ENCODE measurements at regions not wholly inside any gene's neighbourhood (a gene's known extent, or its start where the extent isn't known, plus 50 kb on each side); places are given as distances from the start of the nearest gene placed in this dataset.

DNA sequence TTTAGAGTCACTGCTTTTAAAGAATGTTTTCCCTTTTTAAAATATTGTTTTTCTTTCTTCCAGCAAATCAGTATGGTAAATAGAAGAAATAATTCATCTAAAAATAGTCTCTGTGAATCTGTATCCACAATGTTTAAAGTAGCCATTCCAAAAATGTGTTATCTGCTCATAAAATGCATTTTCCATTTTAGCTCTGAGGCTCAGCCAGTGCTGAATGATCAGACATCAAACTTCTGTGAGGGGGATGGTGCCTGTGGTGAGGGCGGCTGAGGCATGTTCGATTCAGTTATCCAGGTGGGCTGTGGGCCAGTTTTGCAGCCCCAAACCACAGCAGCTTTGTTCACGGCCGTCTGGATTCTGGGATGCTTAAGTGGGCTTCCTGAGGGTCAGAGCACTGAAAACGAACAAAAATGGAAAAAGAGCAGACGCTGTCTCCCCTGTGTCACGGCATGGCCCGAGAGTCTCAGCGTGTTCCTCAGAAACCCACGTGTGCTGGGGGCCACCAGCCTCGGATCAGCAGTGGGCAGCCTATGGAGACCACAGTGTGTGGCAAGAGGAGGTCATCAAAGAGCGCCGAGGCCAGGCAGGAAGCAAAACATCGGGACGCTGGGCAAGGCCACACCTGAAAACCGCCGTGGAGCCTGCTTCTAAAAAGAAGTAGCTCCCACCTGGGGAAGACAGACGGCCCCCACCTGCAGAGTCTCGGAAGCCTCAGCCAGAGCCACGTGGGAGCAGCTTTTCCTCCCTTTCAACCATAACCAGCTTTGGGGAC lies 134.9 kb upstream of the THBS2 start:
- DNase-seq (ENCODE audit: low read depth, low spot score): no peak
- TF ChIP-seq SIN3A (IDR thresholded peaks at IDR 0.05; ENCODE audit: low read depth): no peak
- no peak for TF ChIP-seq SRF (IDR thresholded peaks at IDR 0.05; ENCODE audit: low read depth)
- TF ChIP-seq, protein P1, sequence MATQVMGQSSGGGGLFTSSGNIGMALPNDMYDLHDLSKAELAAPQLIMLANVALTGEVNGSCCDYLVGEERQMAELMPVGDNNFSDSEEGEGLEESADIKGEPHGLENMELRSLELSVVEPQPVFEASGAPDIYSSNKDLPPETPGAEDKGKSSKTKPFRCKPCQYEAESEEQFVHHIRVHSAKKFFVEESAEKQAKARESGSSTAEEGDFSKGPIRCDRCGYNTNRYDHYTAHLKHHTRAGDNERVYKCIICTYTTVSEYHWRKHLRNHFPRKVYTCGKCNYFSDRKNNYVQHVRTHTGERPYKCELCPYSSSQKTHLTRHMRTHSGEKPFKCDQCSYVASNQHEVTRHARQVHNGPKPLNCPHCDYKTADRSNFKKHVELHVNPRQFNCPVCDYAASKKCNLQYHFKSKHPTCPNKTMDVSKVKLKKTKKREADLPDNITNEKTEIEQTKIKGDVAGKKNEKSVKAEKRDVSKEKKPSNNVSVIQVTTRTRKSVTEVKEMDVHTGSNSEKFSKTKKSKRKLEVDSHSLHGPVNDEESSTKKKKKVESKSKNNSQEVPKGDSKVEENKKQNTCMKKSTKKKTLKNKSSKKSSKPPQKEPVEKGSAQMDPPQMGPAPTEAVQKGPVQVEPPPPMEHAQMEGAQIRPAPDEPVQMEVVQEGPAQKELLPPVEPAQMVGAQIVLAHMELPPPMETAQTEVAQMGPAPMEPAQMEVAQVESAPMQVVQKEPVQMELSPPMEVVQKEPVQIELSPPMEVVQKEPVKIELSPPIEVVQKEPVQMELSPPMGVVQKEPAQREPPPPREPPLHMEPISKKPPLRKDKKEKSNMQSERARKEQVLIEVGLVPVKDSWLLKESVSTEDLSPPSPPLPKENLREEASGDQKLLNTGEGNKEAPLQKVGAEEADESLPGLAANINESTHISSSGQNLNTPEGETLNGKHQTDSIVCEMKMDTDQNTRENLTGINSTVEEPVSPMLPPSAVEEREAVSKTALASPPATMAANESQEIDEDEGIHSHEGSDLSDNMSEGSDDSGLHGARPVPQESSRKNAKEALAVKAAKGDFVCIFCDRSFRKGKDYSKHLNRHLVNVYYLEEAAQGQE (IDR thresholded peaks at IDR 0.05; ENCODE audit: low read depth): no peak
- no peak for TF ChIP-seq POLR2A (IDR thresholded peaks at IDR 0.05; ENCODE audit: borderline replicate concordance, extremely low read depth, insufficient read depth, insufficient read length)
- TF ChIP-seq JUND (IDR thresholded peaks at IDR 0.05): no peak
- TF ChIP-seq, protein P2, sequence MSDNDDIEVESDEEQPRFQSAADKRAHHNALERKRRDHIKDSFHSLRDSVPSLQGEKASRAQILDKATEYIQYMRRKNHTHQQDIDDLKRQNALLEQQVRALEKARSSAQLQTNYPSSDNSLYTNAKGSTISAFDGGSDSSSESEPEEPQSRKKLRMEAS (IDR thresholded peaks at IDR 0.05): no peak
- no peak for TF ChIP-seq CBX3 (IDR thresholded peaks at IDR 0.05; ENCODE audit: low read depth)
- TF ChIP-seq, protein P3, sequence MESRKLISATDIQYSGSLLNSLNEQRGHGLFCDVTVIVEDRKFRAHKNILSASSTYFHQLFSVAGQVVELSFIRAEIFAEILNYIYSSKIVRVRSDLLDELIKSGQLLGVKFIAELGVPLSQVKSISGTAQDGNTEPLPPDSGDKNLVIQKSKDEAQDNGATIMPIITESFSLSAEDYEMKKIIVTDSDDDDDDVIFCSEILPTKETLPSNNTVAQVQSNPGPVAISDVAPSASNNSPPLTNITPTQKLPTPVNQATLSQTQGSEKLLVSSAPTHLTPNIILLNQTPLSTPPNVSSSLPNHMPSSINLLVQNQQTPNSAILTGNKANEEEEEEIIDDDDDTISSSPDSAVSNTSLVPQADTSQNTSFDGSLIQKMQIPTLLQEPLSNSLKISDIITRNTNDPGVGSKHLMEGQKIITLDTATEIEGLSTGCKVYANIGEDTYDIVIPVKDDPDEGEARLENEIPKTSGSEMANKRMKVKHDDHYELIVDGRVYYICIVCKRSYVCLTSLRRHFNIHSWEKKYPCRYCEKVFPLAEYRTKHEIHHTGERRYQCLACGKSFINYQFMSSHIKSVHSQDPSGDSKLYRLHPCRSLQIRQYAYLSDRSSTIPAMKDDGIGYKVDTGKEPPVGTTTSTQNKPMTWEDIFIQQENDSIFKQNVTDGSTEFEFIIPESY (IDR thresholded peaks at IDR 0.05; ENCODE audit: extremely low read depth, insufficient replicate concordance, low read length): no peak
- no peak for TF ChIP-seq SP1 (IDR thresholded peaks at IDR 0.05; ENCODE audit: low read depth)
- no peak for TF ChIP-seq POLR2AphosphoS5 (IDR thresholded peaks at IDR 0.05; ENCODE audit: low read depth, low read length)
- TF ChIP-seq, protein P4, sequence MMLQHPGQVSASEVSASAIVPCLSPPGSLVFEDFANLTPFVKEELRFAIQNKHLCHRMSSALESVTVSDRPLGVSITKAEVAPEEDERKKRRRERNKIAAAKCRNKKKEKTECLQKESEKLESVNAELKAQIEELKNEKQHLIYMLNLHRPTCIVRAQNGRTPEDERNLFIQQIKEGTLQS (IDR thresholded peaks at IDR 0.05): no peak
- no peak for TF ChIP-seq ZFX (IDR thresholded peaks at IDR 0.05)
- no peak for TF ChIP-seq YY1 (IDR thresholded peaks at IDR 0.05; ENCODE audit: extremely low read depth, insufficient replicate concordance, low read depth, low read length)
- Histone ChIP-seq H3K27ac (ENCODE audit: low read depth, low read length) (no peak overlapping the region), H3K9ac (ENCODE audit: low read length) (no peak overlapping the region), H3K79me2 (ENCODE audit: insufficient read depth, low read length) (no peaks in the 10 kb centered on the region), H4K20me1 (ENCODE audit: insufficient read depth) (no peaks in the 10 kb centered on the region), H3K36me3 (ENCODE audit: control insufficient read depth in 1 of 2, insufficient read depth in 2 of 2, low read length in 2 of 2) (no peaks in the 10 kb centered on the region), H3K9me2 (ENCODE audit: insufficient read depth) (no peaks in the 10 kb centered on the region), H3K9me3 (ENCODE audit: control insufficient read depth in 1 of 2, insufficient read depth in 1 of 2, low read depth in 1 of 2, low read length in 2 of 2) (peaks cover 0 to 8% of the 10 kb centered on the region in 2 experiments; a peak in 1 of 4 replicates), H3K4me3 (replicated peaks in 1 of 2; ENCODE audit: low read depth in 1 of 2, low read length in 2 of 2) (no peak overlapping the region), H3K27me3 (ENCODE audit: insufficient read depth, low read length) (no peaks in the 10 kb centered on the region), H2AFZ (ENCODE audit: low read depth, low read length, poor library complexity, severe bottlenecking) (no peak overlapping the region), H3K4me2 (ENCODE audit: low read length) (no peak overlapping the region), H3K4me1 (ENCODE audit: control insufficient read depth in 1 of 2, insufficient read depth in 2 of 2, low read length in 2 of 2) (no peaks in the 10 kb centered on the region)
- no peak for ATAC-seq
- ChIA-PET CTCF (no interaction called here), POLR2A (no interaction called here), RAD21 (ENCODE audit: low non-redundant PET in 1 of 2, low total read pairs in 2 of 2, uncharacterized antibody in 2 of 2, unreplicated experiment in 2 of 2) (no interaction called here)
- intact Hi-C loops (cut with micrococcal nuclease): no loop called here
- BruUV-seq (replicated peaks): no TSS peak
